ENCODE measurements at regions not wholly inside any gene's neighbourhood (a gene's known extent, or its start where the extent isn't known, plus 50 kb on each side); places are given as distances from the start of the nearest gene placed in this dataset.

DNA sequence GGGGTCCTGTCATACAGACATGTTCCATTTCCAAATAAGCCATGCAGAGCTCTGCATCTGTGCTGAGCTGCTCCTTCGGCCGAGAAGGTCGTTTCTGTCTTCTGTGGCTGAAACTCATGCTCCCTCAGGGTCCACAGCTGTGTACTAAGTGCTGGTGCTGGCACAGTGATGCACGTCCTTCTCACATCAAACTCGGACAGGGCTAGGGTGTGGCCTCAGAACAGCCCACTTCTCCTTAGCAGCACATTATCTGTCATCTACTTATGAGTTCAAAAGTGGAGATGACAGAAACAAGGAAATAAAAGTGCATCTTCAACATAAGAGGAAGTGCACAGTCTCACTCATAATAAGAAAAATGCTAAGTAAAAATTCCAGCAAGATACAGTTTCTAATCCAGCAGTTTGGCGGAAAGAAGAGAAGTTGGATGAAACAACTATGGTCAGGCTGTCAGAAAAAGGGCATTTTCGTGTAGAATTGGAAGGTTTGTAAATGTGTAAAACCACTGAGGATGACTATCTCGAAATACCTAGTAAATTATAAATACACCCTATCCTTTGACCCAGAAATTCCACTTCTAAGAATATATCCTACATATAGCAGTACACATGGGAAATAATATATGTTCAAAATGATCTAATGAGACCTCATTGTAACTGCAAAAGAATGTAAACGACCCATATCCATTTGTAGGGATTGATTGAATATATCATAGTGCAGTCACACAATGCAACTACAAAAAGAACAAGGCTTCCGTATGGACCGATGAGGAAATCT lies 53.7 kb upstream of the APCDD1 start:
- H3K4me1 ChIP-seq (ENCODE audit: control insufficient read depth, insufficient read depth, low read length), result no peaks in the 10 kb centered on the region

DNA sequence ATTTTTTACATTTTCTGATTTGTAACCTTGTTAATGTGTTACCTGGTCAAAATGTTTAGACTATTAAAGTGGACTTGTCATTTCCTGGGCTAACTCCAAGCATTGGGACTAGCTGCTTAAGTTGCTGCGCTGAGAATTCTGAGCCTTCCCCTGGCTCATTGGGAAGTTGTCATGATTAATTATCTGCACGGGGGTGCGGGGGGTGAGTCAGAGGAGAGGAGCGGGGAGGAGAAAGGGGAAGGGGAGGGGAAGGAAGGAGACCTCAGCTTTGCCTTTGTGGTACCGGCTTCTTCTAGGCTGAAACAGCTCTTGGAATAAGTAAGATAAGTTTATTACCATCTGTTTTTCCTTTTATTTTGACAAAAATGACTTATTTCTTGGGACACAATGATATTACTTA lies 52.9 kb upstream of the APCDD1 start:
- Histone ChIP-seq H3K36me3 (ENCODE audit: control insufficient read depth in 2 of 2, insufficient read depth in 1 of 2, low read length in 2 of 2) (no peaks in the 10 kb centered on the region), H3K9me3 (ENCODE audit: control insufficient read depth, insufficient read depth, low read depth, low read length) (no peaks in the 10 kb centered on the region), H3K4me1 (ENCODE audit: control insufficient read depth, insufficient read depth, low read length) (no peaks in the 10 kb centered on the region), H3K4me3 (ENCODE audit: low read depth, low read length) (no peak overlapping the region), H3K27ac (ENCODE audit: extremely low read depth, low read depth, low read length) (no peak overlapping the region)
- ChIA-PET CTCF (no interaction called here), POLR2A (no interaction called here)
- TF ChIP-seq ZNF174 (tag by site-specific recombination; IDR thresholded peaks at IDR 0.05), result no peak
- TF ChIP-seq ZBTB1 (tag by site-specific recombination; IDR thresholded peaks at IDR 0.05), result no peak
- TF ChIP-seq ZSCAN18 (tag by site-specific recombination; IDR thresholded peaks at IDR 0.05), result no peak
- TF ChIP-seq SCRT1 (tag by site-specific recombination; IDR thresholded peaks at IDR 0.05; ENCODE audit: borderline replicate concordance), result no peak
- TF ChIP-seq, protein P1, sequence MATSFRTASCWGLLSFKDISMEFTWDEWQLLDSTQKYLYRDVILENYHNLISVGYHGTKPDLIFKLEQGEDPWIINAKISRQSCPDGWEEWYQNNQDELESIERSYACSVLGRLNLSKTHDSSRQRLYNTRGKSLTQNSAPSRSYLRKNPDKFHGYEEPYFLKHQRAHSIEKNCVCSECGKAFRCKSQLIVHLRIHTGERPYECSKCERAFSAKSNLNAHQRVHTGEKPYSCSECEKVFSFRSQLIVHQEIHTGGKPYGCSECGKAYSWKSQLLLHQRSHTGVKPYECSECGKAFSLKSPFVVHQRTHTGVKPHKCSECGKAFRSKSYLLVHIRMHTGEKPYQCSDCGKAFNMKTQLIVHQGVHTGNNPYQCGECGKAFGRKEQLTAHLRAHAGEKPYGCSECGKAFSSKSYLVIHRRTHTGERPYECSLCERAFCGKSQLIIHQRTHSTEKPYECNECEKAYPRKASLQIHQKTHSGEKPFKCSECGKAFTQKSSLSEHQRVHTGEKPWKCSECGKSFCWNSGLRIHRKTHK (tag by site-specific recombination; IDR thresholded peaks at IDR 0.05), result no peak
- TF ChIP-seq, protein P2, sequence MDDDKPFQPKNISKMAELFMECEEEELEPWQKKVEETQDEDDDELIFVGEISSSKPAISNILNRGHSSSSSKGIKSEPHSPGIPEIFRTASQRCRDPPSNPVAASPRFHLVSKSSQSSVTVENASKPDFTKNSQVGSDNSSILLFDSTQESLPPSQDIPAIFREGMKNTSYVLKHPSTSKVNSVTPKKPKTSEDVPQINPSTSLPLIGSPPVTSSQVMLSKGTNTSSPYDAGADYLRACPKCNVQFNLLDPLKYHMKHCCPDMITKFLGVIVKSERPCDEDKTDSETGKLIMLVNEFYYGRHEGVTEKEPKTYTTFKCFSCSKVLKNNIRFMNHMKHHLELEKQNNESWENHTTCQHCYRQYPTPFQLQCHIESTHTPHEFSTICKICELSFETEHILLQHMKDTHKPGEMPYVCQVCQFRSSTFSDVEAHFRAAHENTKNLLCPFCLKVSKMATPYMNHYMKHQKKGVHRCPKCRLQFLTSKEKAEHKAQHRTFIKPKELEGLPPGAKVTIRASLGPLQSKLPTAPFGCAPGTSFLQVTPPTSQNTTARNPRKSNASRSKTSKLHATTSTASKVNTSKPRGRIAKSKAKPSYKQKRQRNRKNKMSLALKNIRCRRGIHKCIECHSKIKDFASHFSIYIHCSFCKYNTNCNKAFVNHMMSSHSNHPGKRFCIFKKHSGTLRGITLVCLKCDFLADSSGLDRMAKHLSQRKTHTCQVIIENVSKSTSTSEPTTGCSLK (tag by site-specific recombination; IDR thresholded peaks at IDR 0.05), result no peak
- no peak for TF ChIP-seq ZNF560 (tag by site-specific recombination; IDR thresholded peaks at IDR 0.05; ENCODE audit: borderline replicate concordance)
- TF ChIP-seq ZNF776 (tag by site-specific recombination; IDR thresholded peaks at IDR 0.05; ENCODE audit: borderline replicate concordance), result no peak
- TF ChIP-seq ZNF488 (tag by site-specific recombination; IDR thresholded peaks at IDR 0.05), result no peak
- no peak for TF ChIP-seq ZNF350 (tag by site-specific recombination; IDR thresholded peaks at IDR 0.05)
- TF ChIP-seq, protein P3, sequence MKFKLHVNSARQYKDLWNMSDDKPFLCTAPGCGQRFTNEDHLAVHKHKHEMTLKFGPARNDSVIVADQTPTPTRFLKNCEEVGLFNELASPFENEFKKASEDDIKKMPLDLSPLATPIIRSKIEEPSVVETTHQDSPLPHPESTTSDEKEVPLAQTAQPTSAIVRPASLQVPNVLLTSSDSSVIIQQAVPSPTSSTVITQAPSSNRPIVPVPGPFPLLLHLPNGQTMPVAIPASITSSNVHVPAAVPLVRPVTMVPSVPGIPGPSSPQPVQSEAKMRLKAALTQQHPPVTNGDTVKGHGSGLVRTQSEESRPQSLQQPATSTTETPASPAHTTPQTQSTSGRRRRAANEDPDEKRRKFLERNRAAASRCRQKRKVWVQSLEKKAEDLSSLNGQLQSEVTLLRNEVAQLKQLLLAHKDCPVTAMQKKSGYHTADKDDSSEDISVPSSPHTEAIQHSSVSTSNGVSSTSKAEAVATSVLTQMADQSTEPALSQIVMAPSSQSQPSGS (tag by site-specific recombination; IDR thresholded peaks at IDR 0.05; ENCODE audit: low read depth), result no peak
- no peak for TF ChIP-seq GLI4 (tag by site-specific recombination; IDR thresholded peaks at IDR 0.05)
- no peak for TF ChIP-seq TSHZ1 (tag by site-specific recombination; IDR thresholded peaks at IDR 0.05; ENCODE audit: borderline replicate concordance)

More for the DNA sequence above, 53.7 kb upstream of the APCDD1 start:
- H3K27ac ChIP-seq (ENCODE audit: extremely low read depth, low read depth, low read length), result no peak overlapping the region
- ChIA-PET POLR2A (no interaction called here), CTCF (interaction anchor here (0.6 kb wide), 1 partner anchor 18 kb away, joined by 4 read pairs; no protein-coding TSS in a partner anchor)
- no peaks in the 10 kb centered on the region for H3K9me3 ChIP-seq (ENCODE audit: control insufficient read depth, insufficient read depth, low read depth, low read length)
- H3K4me3 ChIP-seq (ENCODE audit: low read depth, low read length), result no peak overlapping the region
- TF ChIP-seq ZNF350 (tag by site-specific recombination; IDR thresholded peaks at IDR 0.05) (no peak), ZNF747 (tag by site-specific recombination; IDR thresholded peaks at IDR 0.05) (no peak), ZNF558 (tag by site-specific recombination; IDR thresholded peaks at IDR 0.05) (no peak), ZNF768 (tag by site-specific recombination; IDR thresholded peaks at IDR 0.05) (no peak), ZNF175 (tag by site-specific recombination; IDR thresholded peaks at IDR 0.05) (no peak), ZNF514 (tag by site-specific recombination; IDR thresholded peaks at IDR 0.05) (no peak), MYNN (tag by site-specific recombination; IDR thresholded peaks at IDR 0.05; ENCODE audit: borderline replicate concordance) (no peak)
- TF ChIP-seq, protein P4, sequence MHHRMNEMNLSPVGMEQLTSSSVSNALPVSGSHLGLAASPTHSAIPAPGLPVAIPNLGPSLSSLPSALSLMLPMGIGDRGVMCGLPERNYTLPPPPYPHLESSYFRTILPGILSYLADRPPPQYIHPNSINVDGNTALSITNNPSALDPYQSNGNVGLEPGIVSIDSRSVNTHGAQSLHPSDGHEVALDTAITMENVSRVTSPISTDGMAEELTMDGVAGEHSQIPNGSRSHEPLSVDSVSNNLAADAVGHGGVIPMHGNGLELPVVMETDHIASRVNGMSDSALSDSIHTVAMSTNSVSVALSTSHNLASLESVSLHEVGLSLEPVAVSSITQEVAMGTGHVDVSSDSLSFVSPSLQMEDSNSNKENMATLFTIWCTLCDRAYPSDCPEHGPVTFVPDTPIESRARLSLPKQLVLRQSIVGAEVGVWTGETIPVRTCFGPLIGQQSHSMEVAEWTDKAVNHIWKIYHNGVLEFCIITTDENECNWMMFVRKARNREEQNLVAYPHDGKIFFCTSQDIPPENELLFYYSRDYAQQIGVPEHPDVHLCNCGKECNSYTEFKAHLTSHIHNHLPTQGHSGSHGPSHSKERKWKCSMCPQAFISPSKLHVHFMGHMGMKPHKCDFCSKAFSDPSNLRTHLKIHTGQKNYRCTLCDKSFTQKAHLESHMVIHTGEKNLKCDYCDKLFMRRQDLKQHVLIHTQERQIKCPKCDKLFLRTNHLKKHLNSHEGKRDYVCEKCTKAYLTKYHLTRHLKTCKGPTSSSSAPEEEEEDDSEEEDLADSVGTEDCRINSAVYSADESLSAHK (tag by site-specific recombination; IDR thresholded peaks at IDR 0.05), result no peak
- no peaks in the 10 kb centered on the region for H3K36me3 ChIP-seq (ENCODE audit: control insufficient read depth in 2 of 2, insufficient read depth in 1 of 2, low read length in 2 of 2)
